ENCODE measurements at regions not wholly inside any gene's neighbourhood (a gene's known extent, or its start where the extent isn't known, plus 50 kb on each side); places are given as distances from the start of the nearest gene placed in this dataset.

- DNase-seq (ENCODE audit: low read depth), result no peak
- TF ChIP-seq CTCF (IDR thresholded peaks at IDR 0.05; ENCODE audit: control insufficient read depth, extremely low read depth, insufficient read depth), result no peak
- H3K4me3 ChIP-seq (ENCODE audit: low read depth, low read length), result no peak overlapping the region
Measured at GRCh38 chr9:90296539-90296938, 346.1 kb downstream of the DIRAS2 start.

- TF ChIP-seq CTCF (IDR thresholded peaks at IDR 0.05; ENCODE audit: control insufficient read depth, extremely low read depth, insufficient read depth), result no peak
- no peak overlapping the region for H3K4me3 ChIP-seq (ENCODE audit: low read depth, low read length)
- DNase-seq (ENCODE audit: low read depth), result no peak
Measured at GRCh38 chr9:90299968-90300367, 342.7 kb downstream of the DIRAS2 start.

- no peak for DNase-seq (ENCODE audit: low read depth)
- no peak overlapping the region for H3K4me3 ChIP-seq (ENCODE audit: low read depth, low read length)
- TF ChIP-seq CTCF (IDR thresholded peaks at IDR 0.05; ENCODE audit: control insufficient read depth, extremely low read depth, insufficient read depth), result no peak
Measured at GRCh38 chr9:90300611-90301276, 341.9 kb downstream of the DIRAS2 start.

- TF ChIP-seq CTCF (IDR thresholded peaks at IDR 0.05; ENCODE audit: control insufficient read depth, extremely low read depth, insufficient read depth), result no peak
- no peak overlapping the region for H3K4me3 ChIP-seq (ENCODE audit: low read depth, low read length)
- DNase-seq (ENCODE audit: low read depth), result no peak
Measured at GRCh38 chr9:90301277-90301653, 341.4 kb downstream of the DIRAS2 start.

GRCh38 chr9:90303655-90304054, 339.0 kb downstream of the DIRAS2 start:
- TF ChIP-seq CTCF (IDR thresholded peaks at IDR 0.05; ENCODE audit: control insufficient read depth, extremely low read depth, insufficient read depth), result no peak
- H3K4me3 ChIP-seq (ENCODE audit: low read depth, low read length), result no peak overlapping the region
- no peak for DNase-seq (ENCODE audit: low read depth)

- no peak for DNase-seq (ENCODE audit: low read depth)
- H3K4me3 ChIP-seq (ENCODE audit: low read depth, low read length), result no peak overlapping the region
- no peak for TF ChIP-seq CTCF (IDR thresholded peaks at IDR 0.05; ENCODE audit: control insufficient read depth, extremely low read depth, insufficient read depth)
Measured at GRCh38 chr9:90306158-90306557, 336.5 kb downstream of the DIRAS2 start.

GRCh38 chr9:90307167-90307833, 335.3 kb downstream of the DIRAS2 start:
- TF ChIP-seq CTCF (IDR thresholded peaks at IDR 0.05; ENCODE audit: control insufficient read depth, extremely low read depth, insufficient read depth), result no peak
- H3K4me3 ChIP-seq (ENCODE audit: low read depth, low read length), result no peak overlapping the region
- no peak for DNase-seq (ENCODE audit: low read depth)
